H1 (cell line): ENCODE measurements at regions not wholly inside any gene's neighbourhood (a gene's known extent, or its start where the extent isn't known, plus 50 kb on each side); places are given as distances from the start of the nearest gene placed in this dataset.

Source experiments
- CTCF ChIA-PET: fragments of 300-600 bp; sonication (Branson Sonifier 250); formaldehyde crosslinking; loops from one replicate; lab custom pipeline; 2021; ENCODE audit not compliant: partially characterized antibody; lab: Charles Lee
- POLR2A ChIA-PET: fragments of 300-600 bp; sonication (Branson Sonifier 250); formaldehyde crosslinking; loops from one replicate; lab custom pipeline; 2021; ENCODE audit warnings: inconsistent platforms; ENCODE audit not compliant: partially characterized antibody; lab: Charles Lee
- DNase-seq, 2 experiments: peaks; one replicate each; pipeline versions ENCODE4 v3.0.0 to v3.0.0-alpha.2; 2010 to 2022; ENCODE audit warnings: low spot score in 2 of 2, low read depth in 1 of 2, mixed read lengths in 1 of 2
- FAIRE-seq: peaks from 2 replicates; lab custom pipeline; 2011; peaks lifted over from hg19 to GRCh38; lab: Jason Lieb, UNC
- H2AFZ ChIP-seq: 2 replicates; pipeline ENCODE4 v1.8.1; 2012; ENCODE audit warnings: low read length, inconsistent platforms
- H2AK5ac ChIP-seq: 2 replicates; pipeline ENCODE4 v1.6.1; 2013; ENCODE audit warnings: low read depth, low read length
- H2BK120ac ChIP-seq: replicated peaks from 2 replicates; pipeline ENCODE3; 2013; ENCODE audit warnings: low read depth, low read length, inconsistent platforms
- H2BK12ac ChIP-seq: 2 replicates; pipeline ENCODE4 v1.6.1; 2013; ENCODE audit warnings: low read depth, low read length
- H2BK15ac ChIP-seq: 2 replicates; pipeline ENCODE4 v1.6.1; 2013; ENCODE audit warnings: low read length
- H2BK20ac ChIP-seq: 2 replicates; pipeline ENCODE4 v1.6.1; 2013; ENCODE audit warnings: low read length
- H2BK5ac ChIP-seq: 2 replicates; pipeline ENCODE4 v1.6.1; 2013; ENCODE audit warnings: low read depth, low read length
- H3K14ac ChIP-seq: 2 replicates; pipeline ENCODE4 v1.6.1; 2013; ENCODE audit warnings: inconsistent platforms; ENCODE audit not compliant: insufficient read length
- H3K18ac ChIP-seq: 2 replicates; pipeline ENCODE4 v1.6.1; 2013; ENCODE audit warnings: low read length; ENCODE audit errors: extremely low read depth
- H3K23ac ChIP-seq: 2 replicates; pipeline ENCODE4 v1.6.1; 2013; ENCODE audit warnings: inconsistent platforms; ENCODE audit not compliant: insufficient read length
- H3K23me2 ChIP-seq: 2 replicates; pipeline ENCODE4 v1.6.1; 2013; ENCODE audit warnings: low read depth, low read length
- H3K27ac ChIP-seq: 2 replicates; pipeline ENCODE4 v1.6.1; 2011; ENCODE audit warnings: low read depth, low read length, inconsistent platforms
- H3K27me3 ChIP-seq, 4 experiments: replicated peaks in 1 of 4; 1 replicate in 1 of 4; 2 replicates in 3 of 4; pipeline versions ENCODE4 v1.6.1 to v1.8.1; 2011 to 2013; ENCODE audit warnings: low read length in 3 of 4, mild to moderate bottlenecking in 3 of 4, inconsistent platforms in 2 of 4, mixed read lengths in 2 of 4, moderate library complexity in 1 of 4; ENCODE audit not compliant: control insufficient read depth in 3 of 4, insufficient read depth in 3 of 4; ENCODE audit errors: extremely low read depth in 1 of 4
- H3K36me3 ChIP-seq, 4 experiments: 2 replicates each; pipeline versions ENCODE4 v1.6.1 to v1.8.1; 2011 to 2013; ENCODE audit warnings: mild to moderate bottlenecking in 4 of 4, low read length in 3 of 4, moderate library complexity in 2 of 4, control low read depth in 1 of 4, inconsistent platforms in 1 of 4; ENCODE audit not compliant: insufficient read depth in 4 of 4, control insufficient read depth in 2 of 4
- H3K4ac ChIP-seq: replicated peaks from 2 replicates; pipeline ENCODE3; 2013; ENCODE audit warnings: low read length, low read depth, mixed read lengths, inconsistent platforms; ENCODE audit not compliant: insufficient read length
- H3K4me1 ChIP-seq, 4 experiments: replicated peaks in 1 of 4; 1 replicate in 1 of 4; 2 replicates in 3 of 4; pipeline versions ENCODE4 v1.6.1 to v1.8.1; 2011 to 2013; ENCODE audit warnings: low read length in 3 of 4, inconsistent platforms in 2 of 4, mixed read lengths in 1 of 4; ENCODE audit not compliant: insufficient read depth in 4 of 4, control insufficient read depth in 3 of 4
- H3K4me2 ChIP-seq, 2 experiments: 2 replicates each; pipeline versions ENCODE4 v1.6.1 to v1.8.1; 2011 to 2013; ENCODE audit warnings: low read depth in 2 of 2, low read length in 2 of 2, control low read depth in 1 of 2, inconsistent platforms in 1 of 2, mild to moderate bottlenecking in 1 of 2; ENCODE audit not compliant: insufficient read depth in 1 of 2
- H3K4me3 ChIP-seq, 4 experiments: fragments of 200-600, 300-600 bp in 1 of 4; sonication (generic), shearing (Covaris generic), sonication (Bioruptor Twin) in 1 of 4; 2 replicates each; pipeline versions ENCODE4 v1.5.1 to v1.8.1; 2011 to 2016; ENCODE audit warnings: low read length in 4 of 4, low read depth in 3 of 4, control low read depth in 2 of 4, inconsistent platforms in 2 of 4, mild to moderate bottlenecking in 2 of 4, mixed read lengths in 1 of 4, moderate library complexity in 1 of 4; ENCODE audit not compliant: insufficient read depth in 2 of 4; ENCODE audit errors: extremely low read depth in 1 of 4
- H3K56ac ChIP-seq: replicated peaks from 2 replicates; pipeline ENCODE3; 2013; ENCODE audit warnings: low read depth, mild to moderate bottlenecking, mixed read lengths, low read length, inconsistent platforms; ENCODE audit not compliant: insufficient read length
- H3K79me1 ChIP-seq: 2 replicates; pipeline ENCODE4 v1.6.1; 2013; ENCODE audit warnings: low read depth, low read length, control low read depth
- H3K79me2 ChIP-seq, 2 experiments: 2 replicates each; pipeline versions ENCODE4 v1.6.1 to v1.8.1; 2012 to 2013; ENCODE audit warnings: low read length in 2 of 2, mild to moderate bottlenecking in 2 of 2, inconsistent platforms in 1 of 2; ENCODE audit not compliant: insufficient read depth in 2 of 2, control insufficient read depth in 1 of 2
- H3K9ac ChIP-seq, 4 experiments: replicated peaks in 1 of 4; 1 replicate in 1 of 4; 2 replicates in 3 of 4; pipeline versions ENCODE4 v1.6.1 to v1.8.1; 2011 to 2013; ENCODE audit warnings: low read depth in 3 of 4, low read length in 3 of 4, control low read depth in 2 of 4, mild to moderate bottlenecking in 2 of 4, moderate library complexity in 2 of 4, inconsistent platforms in 1 of 4; ENCODE audit errors: extremely low read depth in 1 of 4
- H3K9me3 ChIP-seq, 2 experiments: 2 replicates each; pipeline versions ENCODE4 v1.6.1 to v1.8.1; 2012 to 2013; ENCODE audit warnings: mild to moderate bottlenecking in 2 of 2, moderate library complexity in 2 of 2, control low read depth in 1 of 2, inconsistent platforms in 1 of 2, low read depth in 1 of 2, low read length in 1 of 2, mixed read lengths in 1 of 2; ENCODE audit not compliant: insufficient read depth in 2 of 2
- H4K20me1 ChIP-seq, 2 experiments: replicated peaks in 1 of 2; 2 replicates each; pipeline versions ENCODE3 to v1.8.1; 2011 to 2013; ENCODE audit warnings: inconsistent platforms in 2 of 2, low read length in 2 of 2, mild to moderate bottlenecking in 1 of 2; ENCODE audit not compliant: insufficient read depth in 2 of 2, control insufficient read depth in 1 of 2
- H4K5ac ChIP-seq: 2 replicates; pipeline ENCODE4 v1.6.1; 2013; ENCODE audit warnings: low read length, low read depth, mixed read lengths, inconsistent platforms; ENCODE audit not compliant: insufficient read length
- H4K8ac ChIP-seq: 2 replicates; pipeline ENCODE4 v1.8.0; 2013; ENCODE audit warnings: mild to moderate bottlenecking, moderate library complexity, low read length, inconsistent platforms; ENCODE audit not compliant: insufficient read depth; ENCODE audit errors: extremely low read depth
- H4K91ac ChIP-seq: replicated peaks from 2 replicates; pipeline ENCODE3; 2013; ENCODE audit warnings: low read length, mixed read lengths, inconsistent platforms; ENCODE audit not compliant: insufficient read length
- BCL11A ChIP-seq, 2 experiments: IDR thresholded peaks; one replicate each; pipeline ENCODE4 v1.6.1; 2011; ENCODE audit warnings: low read depth in 2 of 2, low read length in 2 of 2, mild to moderate bottlenecking in 2 of 2
- CBX5 ChIP-seq: fragments of 300-800, 300-1000 bp; sonication (generic); IDR thresholded peaks from 2 replicates; pipeline ENCODE4 v1.7.1; 2016; ENCODE audit warnings: antibody characterized with exemption, low read length, low read depth
- EP300 ChIP-seq, 2 experiments: IDR thresholded peaks; 1 replicate in 1 of 2; 2 replicates in 1 of 2; pipeline ENCODE4 v1.6.1; 2011 to 2012; ENCODE audit warnings: low read depth in 2 of 2, low read length in 2 of 2, mild to moderate bottlenecking in 2 of 2, borderline replicate concordance in 1 of 2, inconsistent platforms in 1 of 2, moderate library complexity in 1 of 2
- MAFK ChIP-seq: IDR thresholded peaks from 2 replicates; pipeline ENCODE4 v1.6.1; 2012; ENCODE audit warnings: low read depth, mild to moderate bottlenecking, improper control_type of control experiment, low read length
- MAX ChIP-seq: IDR thresholded peaks from 2 replicates; pipeline ENCODE4 v1.6.1; 2012; ENCODE audit warnings: inconsistent platforms
- SAP30 ChIP-seq: fragments of 300-600 bp; sonication (generic); IDR thresholded peaks from 2 replicates; pipeline ENCODE4 v1.7.1; 2012; ENCODE audit warnings: low read length, moderate library complexity, mild to moderate bottlenecking, inconsistent platforms; ENCODE audit not compliant: insufficient read depth, insufficient replicate concordance
- SIRT6 ChIP-seq: IDR thresholded peaks from one replicate; pipeline ENCODE4 v1.7.1; 2012; ENCODE audit warnings: low read length, inconsistent platforms
- SUZ12 ChIP-seq: fragments of 200-600 bp; sonication (generic); IDR thresholded peaks from 2 replicates; pipeline ENCODE4 v1.6.1; 2012; ENCODE audit warnings: mild to moderate bottlenecking, inconsistent platforms, low read length, moderate library complexity, mixed read lengths
- TCF12 ChIP-seq: IDR thresholded peaks from 2 replicates; pipeline ENCODE4 v1.6.1; 2011; ENCODE audit warnings: low read depth, mild to moderate bottlenecking, low read length
- WGBS, 2 experiments: shearing (Covaris generic) in 1 of 2; methylation state at CpG; one replicate each; pipeline versions ENCODE4 v1.1.6 to v1.1.7; 2013 to 2015; ENCODE audit warnings: low lambda C conversion rate in 2 of 2, mixed read lengths in 2 of 2, inconsistent platforms in 1 of 2, low coverage in 1 of 2, missing lambda C conversion rate in 1 of 2; ENCODE audit not compliant: insufficient replicate concordance in 2 of 2, insufficient coverage in 1 of 2, insufficient read length in 1 of 2; ENCODE audit errors: extremely low coverage in 1 of 2, missing lambda C conversion rate in 1 of 2; 5-methylcytosine and 5-hydroxymethylcytosine counted together

- Histone ChIP-seq H3K56ac (no peak overlapping the region), H2BK15ac (no peak overlapping the region), H3K14ac (no peak overlapping the region), H2BK5ac (no peak overlapping the region), H3K4me1 (no peaks in the 10 kb centered on the region), H3K4me2 (no peak overlapping the region), H3K9ac (no peak overlapping the region), H4K20me1 (no peaks in the 10 kb centered on the region), H4K91ac (no peak overlapping the region), H3K27me3 (no peaks in the 10 kb centered on the region), H3K79me2 (no peaks in the 10 kb centered on the region), H3K23me2 (no peaks in the 10 kb centered on the region), H3K4ac (no peak overlapping the region), H2BK120ac (no peak overlapping the region), H3K27ac (no peak overlapping the region), H4K8ac (no peak overlapping the region), H2AFZ (peak overlapping the region; percentile 55; the same call in 1 of the 2 replicates), H2AK5ac (no peak overlapping the region), H3K79me1 (no peaks in the 10 kb centered on the region), H2BK20ac (no peak overlapping the region), H3K36me3 (no peaks in the 10 kb centered on the region), H3K4me3 (no peak overlapping the region), H3K18ac (no peak overlapping the region), H3K9me3 (no peaks in the 10 kb centered on the region), H3K23ac (no peak overlapping the region), H4K5ac (no peak overlapping the region), H2BK12ac (no peak overlapping the region)
- TF ChIP-seq TCF12 (no peak), MAX (no peak), BCL11A (IDR thresholded peaks at IDR 0.05; ENCODE audit: low read depth in 2 of 2, low read length in 2 of 2) (no peak), EP300 (IDR thresholded peaks at IDR 0.05; ENCODE audit: borderline replicate concordance in 1 of 2, low read depth in 2 of 2, low read length in 2 of 2) (no peak), CBX5 (no peak), MAFK (no peak), SIRT6 (no peak), SUZ12 (no peak), SAP30 (no peak)
- CTCF ChIA-PET, result interaction anchor here (0.6 kb wide), 2 partner anchors 95 to 1577 kb away, joined by 3 to 5 read pairs; no protein-coding TSS in a partner anchor
- WGBS, 2 experiments, result 92% methylated on average over 4 of the region's 4 CpGs; no CpG with 5 or more reads in 1 of the 2 experiments
- DNase-seq (no peak), FAIRE-seq (no peak)
- POLR2A ChIA-PET, result no interaction called here
Measured at GRCh38 chr4:78692822-78693170, 83.4 kb upstream of the BMP2K start.
